ENCODE measurements at regions not wholly inside any gene's neighbourhood (a gene's known extent, or its start where the extent isn't known, plus 50 kb on each side); places are given as distances from the start of the nearest gene placed in this dataset.

- no peak for TF ChIP-seq CTCF (IDR thresholded peaks at IDR 0.05)
- TF ChIP-seq POLR2A (IDR thresholded peaks at IDR 0.05), result no peak
These were observed 393.1 kb upstream of the ARRDC3 start for GRCh38 chr5:91776249-91776648.
